Vagina (tissue), 2 donors: ENCODE measurements at regions not wholly inside any gene's neighbourhood (a gene's known extent, or its start where the extent isn't known, plus 50 kb on each side); places are given as distances from the start of the nearest gene placed in this dataset.

ENCODE experiments used
- POLR2A ChIP-seq, 2 donors: fragments of 450-650 bp; IDR thresholded peaks; one replicate each; pipeline ENCODE4 v1.6.1; 2017; ENCODE audit warnings: antibody characterized with exemption in 2 of 2, mild to moderate bottlenecking in 2 of 2, moderate library complexity in 2 of 2
- POLR2AphosphoS5 ChIP-seq, 2 donors: sonication (generic); formaldehyde crosslinking; IDR thresholded peaks; one replicate each; pipeline ENCODE4 v1.9.0; 2017; ENCODE audit warnings: antibody characterized with exemption in 2 of 2, mild to moderate bottlenecking in 2 of 2, low read depth in 1 of 2; ENCODE audit not compliant: insufficient read depth in 1 of 2
- TF ChIP-seq, protein P1 (sequence below), 3 experiments: fragments of 450-650 bp in 2 of 3; fragments of 200-600 bp in 1 of 3; sonication (generic) in 1 of 3; IDR thresholded peaks; one replicate each; pipeline ENCODE4 v1.5.1; 2017 to 2019; ENCODE audit warnings: antibody characterized with exemption in 3 of 3, mild to moderate bottlenecking in 2 of 3, moderate library complexity in 2 of 3

DNA sequence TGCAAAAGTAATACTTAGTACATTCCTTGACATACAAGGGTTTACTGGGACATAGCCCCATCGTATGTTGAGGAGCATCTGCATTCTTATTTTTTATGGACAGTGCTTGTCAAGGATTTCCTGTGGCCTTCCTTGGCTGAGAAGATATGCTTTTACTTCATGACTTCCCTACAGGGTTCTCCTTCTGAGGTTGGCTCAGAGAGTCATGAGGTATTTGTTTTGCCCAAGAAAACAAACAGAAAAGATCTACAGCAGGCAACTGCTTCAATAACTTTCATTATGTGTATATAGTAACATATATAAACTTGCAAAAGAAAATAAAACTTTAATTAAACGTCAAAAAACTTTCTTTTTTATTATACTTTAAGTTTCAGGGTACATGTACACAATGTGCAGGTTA lies 577.2 kb upstream of the SEMA3D start:
- TF ChIP-seq, protein P1, sequence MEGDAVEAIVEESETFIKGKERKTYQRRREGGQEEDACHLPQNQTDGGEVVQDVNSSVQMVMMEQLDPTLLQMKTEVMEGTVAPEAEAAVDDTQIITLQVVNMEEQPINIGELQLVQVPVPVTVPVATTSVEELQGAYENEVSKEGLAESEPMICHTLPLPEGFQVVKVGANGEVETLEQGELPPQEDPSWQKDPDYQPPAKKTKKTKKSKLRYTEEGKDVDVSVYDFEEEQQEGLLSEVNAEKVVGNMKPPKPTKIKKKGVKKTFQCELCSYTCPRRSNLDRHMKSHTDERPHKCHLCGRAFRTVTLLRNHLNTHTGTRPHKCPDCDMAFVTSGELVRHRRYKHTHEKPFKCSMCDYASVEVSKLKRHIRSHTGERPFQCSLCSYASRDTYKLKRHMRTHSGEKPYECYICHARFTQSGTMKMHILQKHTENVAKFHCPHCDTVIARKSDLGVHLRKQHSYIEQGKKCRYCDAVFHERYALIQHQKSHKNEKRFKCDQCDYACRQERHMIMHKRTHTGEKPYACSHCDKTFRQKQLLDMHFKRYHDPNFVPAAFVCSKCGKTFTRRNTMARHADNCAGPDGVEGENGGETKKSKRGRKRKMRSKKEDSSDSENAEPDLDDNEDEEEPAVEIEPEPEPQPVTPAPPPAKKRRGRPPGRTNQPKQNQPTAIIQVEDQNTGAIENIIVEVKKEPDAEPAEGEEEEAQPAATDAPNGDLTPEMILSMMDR (IDR thresholded peaks at IDR 0.05), result no peak
- no peak for TF ChIP-seq POLR2AphosphoS5 (IDR thresholded peaks at IDR 0.05; ENCODE audit: insufficient read depth in 1 of 2, low read depth in 1 of 2)
- TF ChIP-seq POLR2A (IDR thresholded peaks at IDR 0.05), result no peak
